GM12864 (cell line): ENCODE measurements at regions not wholly inside any gene's neighbourhood (a gene's known extent, or its start where the extent isn't known, plus 50 kb on each side); places are given as distances from the start of the nearest gene placed in this dataset.

ENCODE experiments used
- DNase-seq: peaks from one replicate; pipeline ENCODE4 v3.0.0-alpha.2; 2011; ENCODE audit warnings: low read depth
- H3K4me3 ChIP-seq: 2 replicates; pipeline ENCODE4 v1.5.1; 2011; ENCODE audit warnings: mild to moderate bottlenecking, low read depth, low read length, control low read depth
- CTCF ChIP-seq: IDR thresholded peaks from 2 replicates; pipeline ENCODE4 v1.5.1; 2011; ENCODE audit warnings: low read depth, mild to moderate bottlenecking, moderate library complexity, low read length, control low read depth, inconsistent platforms; ENCODE audit errors: missing control alignments

- DNase-seq, result no peak
- TF ChIP-seq CTCF, result no peak
- no peak overlapping the region for H3K4me3 ChIP-seq
Measured at GRCh38 chr2:138435701-138436100, 65.9 kb upstream of the SPOPL start.

GRCh38 chr2:138439733-138440132 lies 61.8 kb upstream of the SPOPL start:
- DNase-seq, result no peak
- no peak overlapping the region for H3K4me3 ChIP-seq
- no peak for TF ChIP-seq CTCF

- no peak for TF ChIP-seq CTCF
- DNase-seq, result no peak
- no peak overlapping the region for H3K4me3 ChIP-seq
Measured at GRCh38 chr2:138440759-138441158, 60.8 kb upstream of the SPOPL start.

- no peak for DNase-seq
- no peak for TF ChIP-seq CTCF
- no peak overlapping the region for H3K4me3 ChIP-seq
Measured at GRCh38 chr2:138441916-138442315, 59.7 kb upstream of the SPOPL start.

- no peak overlapping the region for H3K4me3 ChIP-seq
- no peak for TF ChIP-seq CTCF
- DNase-seq, result no peak
Measured at GRCh38 chr2:138444411-138444810, 57.2 kb upstream of the SPOPL start.

GRCh38 chr2:138445227-138445626 lies 56.3 kb upstream of the SPOPL start:
- no peak for DNase-seq
- TF ChIP-seq CTCF, result no peak
- no peak overlapping the region for H3K4me3 ChIP-seq

GRCh38 chr2:138446043-138446442 lies 55.5 kb upstream of the SPOPL start:
- no peak for TF ChIP-seq CTCF
- DNase-seq, result no peak
- no peak overlapping the region for H3K4me3 ChIP-seq
